IPS-20b (cell line): ENCODE measurements at regions not wholly inside any gene's neighbourhood (a gene's known extent, or its start where the extent isn't known, plus 50 kb on each side); places are given as distances from the start of the nearest gene placed in this dataset.

ENCODE experiments used
- H3K27ac ChIP-seq: one replicate; pipeline ENCODE4 v1.5.1; 2013; ENCODE audit warnings: low read length
- H3K27me3 ChIP-seq: 2 replicates; pipeline ENCODE4 v1.6.1; 2013; ENCODE audit warnings: mild to moderate bottlenecking, low read length, inconsistent platforms; ENCODE audit not compliant: insufficient read depth
- H3K36me3 ChIP-seq: 2 replicates; pipeline ENCODE4 v1.6.1; 2013; ENCODE audit warnings: low read depth, mild to moderate bottlenecking, inconsistent platforms, low read length, moderate library complexity; ENCODE audit not compliant: insufficient read depth
- H3K4me1 ChIP-seq: 2 replicates; pipeline ENCODE4 v1.6.1; 2013; ENCODE audit warnings: mild to moderate bottlenecking, control low read depth, inconsistent platforms, low read length, moderate library complexity; ENCODE audit not compliant: insufficient read depth
- H3K4me3 ChIP-seq: 2 replicates; pipeline ENCODE4 v1.5.1; 2013; ENCODE audit warnings: mild to moderate bottlenecking, low read length, inconsistent platforms
- H3K9ac ChIP-seq: 2 replicates; pipeline ENCODE4 v1.6.1; 2013; ENCODE audit warnings: low read depth, mild to moderate bottlenecking, inconsistent platforms, low read length, moderate library complexity
- H3K9me3 ChIP-seq: 2 replicates; pipeline ENCODE4 v1.6.1; 2013; ENCODE audit warnings: mild to moderate bottlenecking, low read depth, low read length, inconsistent platforms; ENCODE audit not compliant: insufficient read depth

GRCh38 chr3:64983583-64984359 is 296.0 kb upstream of the ADAMTS9 start:
- no peaks in the 10 kb centered on the region for H3K9me3 ChIP-seq
- no peaks in the 10 kb centered on the region for H3K4me1 ChIP-seq
- H3K36me3 ChIP-seq: no peaks in the 10 kb centered on the region
- no peak overlapping the region for H3K27ac ChIP-seq
- H3K27me3 ChIP-seq: no peaks in the 10 kb centered on the region
- no peak overlapping the region for H3K9ac ChIP-seq
- no peak overlapping the region for H3K4me3 ChIP-seq

- Histone ChIP-seq H3K27ac (no peak overlapping the region), H3K36me3 (no peaks in the 10 kb centered on the region), H3K27me3 (no peaks in the 10 kb centered on the region), H3K4me1 (0 out of 2 replicates have a peak, but pooled peaks cover 3% of the 10 kb centered on the region), H3K9me3 (no peaks in the 10 kb centered on the region), H3K9ac (no peak overlapping the region), H3K4me3 (no peak overlapping the region)
These were observed 289.7 kb upstream of the ADAMTS9 start for GRCh38 chr3:64977308-64978100.

GRCh38 chr3:64976456-64976855 is 288.7 kb upstream of the ADAMTS9 start:
- H3K9me3 ChIP-seq: no peaks in the 10 kb centered on the region
- H3K4me3 ChIP-seq: no peak overlapping the region
- H3K27me3 ChIP-seq: no peaks in the 10 kb centered on the region
- no peaks in the 10 kb centered on the region for H3K36me3 ChIP-seq
- H3K27ac ChIP-seq: no peak overlapping the region
- H3K9ac ChIP-seq: no peak overlapping the region
- 0 out of 2 replicates have a peak, but pooled peaks cover 3% of the 10 kb centered on the region for H3K4me1 ChIP-seq

GRCh38 chr3:64975147-64975546 is 287.3 kb upstream of the ADAMTS9 start:
- Histone ChIP-seq H3K4me3 (no peak overlapping the region), H3K9ac (no peak overlapping the region), H3K9me3 (no peaks in the 10 kb centered on the region), H3K36me3 (no peaks in the 10 kb centered on the region), H3K27ac (no peak overlapping the region), H3K4me1 (0 out of 2 replicates have a peak, but pooled peaks cover 3% of the 10 kb centered on the region), H3K27me3 (no peaks in the 10 kb centered on the region)

- Histone ChIP-seq H3K4me1 (0 out of 2 replicates have a peak, but pooled peaks cover 3% of the 10 kb centered on the region), H3K27me3 (no peaks in the 10 kb centered on the region), H3K9ac (no peak overlapping the region), H3K9me3 (no peaks in the 10 kb centered on the region), H3K27ac (no peak overlapping the region), H3K36me3 (no peaks in the 10 kb centered on the region), H3K4me3 (no peak overlapping the region)
These were observed 286.6 kb upstream of the ADAMTS9 start for GRCh38 chr3:64974401-64974800.

GRCh38 chr3:64972793-64973192 is 285.0 kb upstream of the ADAMTS9 start:
- no peaks in the 10 kb centered on the region for H3K27me3 ChIP-seq
- H3K4me1 ChIP-seq: 0 out of 2 replicates have a peak, but pooled peaks cover 1% of the 10 kb centered on the region
- no peaks in the 10 kb centered on the region for H3K9me3 ChIP-seq
- H3K27ac ChIP-seq: no peak overlapping the region
- no peak overlapping the region for H3K9ac ChIP-seq
- no peak overlapping the region for H3K4me3 ChIP-seq
- H3K36me3 ChIP-seq: no peaks in the 10 kb centered on the region

GRCh38 chr3:64971602-64972001 is 283.8 kb upstream of the ADAMTS9 start:
- H3K36me3 ChIP-seq: no peaks in the 10 kb centered on the region
- no peak overlapping the region for H3K27ac ChIP-seq
- no peak overlapping the region for H3K9ac ChIP-seq
- H3K4me3 ChIP-seq: no peak overlapping the region
- no peaks in the 10 kb centered on the region for H3K4me1 ChIP-seq
- no peaks in the 10 kb centered on the region for H3K27me3 ChIP-seq
- H3K9me3 ChIP-seq: no peaks in the 10 kb centered on the region

- Histone ChIP-seq H3K27ac (no peak overlapping the region), H3K4me3 (no peak overlapping the region), H3K36me3 (no peaks in the 10 kb centered on the region), H3K9ac (no peak overlapping the region), H3K4me1 (no peaks in the 10 kb centered on the region), H3K27me3 (no peaks in the 10 kb centered on the region), H3K9me3 (no peaks in the 10 kb centered on the region)
These were observed 282.8 kb upstream of the ADAMTS9 start for GRCh38 chr3:64970634-64971033.

- H3K4me1 ChIP-seq: no peaks in the 10 kb centered on the region
- H3K9ac ChIP-seq: no peak overlapping the region
- no peaks in the 10 kb centered on the region for H3K27me3 ChIP-seq
- H3K9me3 ChIP-seq: no peaks in the 10 kb centered on the region
- H3K27ac ChIP-seq: no peak overlapping the region
- H3K4me3 ChIP-seq: no peak overlapping the region
- H3K36me3 ChIP-seq: no peaks in the 10 kb centered on the region
These were observed 273.5 kb upstream of the ADAMTS9 start for GRCh38 chr3:64961301-64961700.

GRCh38 chr3:64958199-64958843 is 270.5 kb upstream of the ADAMTS9 start:
- H3K4me1 ChIP-seq: no peaks in the 10 kb centered on the region
- H3K9ac ChIP-seq: no peak overlapping the region
- H3K9me3 ChIP-seq: no peaks in the 10 kb centered on the region

GRCh38 chr3:64957408-64958198 is 269.8 kb upstream of the ADAMTS9 start:
- no peaks in the 10 kb centered on the region for H3K27me3 ChIP-seq
- H3K4me1 ChIP-seq: no peaks in the 10 kb centered on the region

More at GRCh38 chr3:64958199-64958843, 270.5 kb upstream of the ADAMTS9 start:
- Histone ChIP-seq H3K4me3 (no peak overlapping the region), H3K27me3 (no peaks in the 10 kb centered on the region), H3K36me3 (no peaks in the 10 kb centered on the region), H3K27ac (no peak overlapping the region)

More at GRCh38 chr3:64957408-64958198, 269.8 kb upstream of the ADAMTS9 start:
- H3K9ac ChIP-seq: no peak overlapping the region
- no peak overlapping the region for H3K27ac ChIP-seq
- H3K9me3 ChIP-seq: no peaks in the 10 kb centered on the region
- no peaks in the 10 kb centered on the region for H3K36me3 ChIP-seq
- no peak overlapping the region for H3K4me3 ChIP-seq
